ENCODE measurements at regions not wholly inside any gene's neighbourhood (a gene's known extent, or its start where the extent isn't known, plus 50 kb on each side); places are given as distances from the start of the nearest gene placed in this dataset.

- Histone ChIP-seq H3K4me1 (ENCODE audit: insufficient read depth, low read length) (no peaks in the 10 kb centered on the region; the same call in 1 of the 2 replicates), H2AFZ (ENCODE audit: low read length) (no peak overlapping the region), H2BK20ac (ENCODE audit: low read depth, low read length, poor library complexity, severe bottlenecking) (no peak overlapping the region), H3K56ac (ENCODE audit: insufficient read length, low read depth, low read length) (no peak overlapping the region), H2BK5ac (ENCODE audit: insufficient read length, low read length) (no peak overlapping the region), H3K23me2 (ENCODE audit: insufficient read length, low read depth, low read length, poor library complexity, severe bottlenecking) (no peaks in the 10 kb centered on the region), H4K20me1 (ENCODE audit: control insufficient read depth, insufficient read depth, insufficient read length) (no peaks in the 10 kb centered on the region), H3K79me1 (ENCODE audit: insufficient read depth, low read depth, low read length, poor library complexity, severe bottlenecking) (no peaks in the 10 kb centered on the region), H3K27me3 (ENCODE audit: insufficient read depth, low read length) (no peaks in the 10 kb centered on the region), H2BK15ac (ENCODE audit: low read depth, low read length) (no peak overlapping the region), H3K4ac (ENCODE audit: low read depth, low read length) (no peak overlapping the region), H4K91ac (ENCODE audit: insufficient read length, low read depth, low read length) (no peak overlapping the region), H4K8ac (replicated peaks; ENCODE audit: insufficient read length, low read depth, low read length) (no peak overlapping the region), H2BK12ac (ENCODE audit: insufficient read length, low read depth, low read length) (no peak overlapping the region), H2AK5ac (ENCODE audit: insufficient read length, low read length) (no peak overlapping the region), H3T11ph (ENCODE audit: low read length) (no peak overlapping the region), H3K14ac (ENCODE audit: insufficient read depth, low read length) (no peak overlapping the region), H3K27ac (ENCODE audit: insufficient read length, low read depth, low read length) (no peak overlapping the region), H3K18ac (ENCODE audit: insufficient read length, low read depth, low read length) (no peak overlapping the region), H3K23ac (ENCODE audit: insufficient read length, low read depth, low read length) (no peak overlapping the region), H3K79me2 (ENCODE audit: insufficient read depth, low read length) (no peaks in the 10 kb centered on the region), H4K5ac (ENCODE audit: insufficient read length, low read depth, low read length) (no peak overlapping the region), H3K9me3 (ENCODE audit: control insufficient read depth, low read depth, low read length) (no peaks in the 10 kb centered on the region), H2BK120ac (ENCODE audit: low read depth, low read length, poor library complexity, severe bottlenecking) (no peak overlapping the region), H3K9ac (ENCODE audit: extremely low read depth, insufficient read length, low read length) (no peak overlapping the region), H3K4me2 (ENCODE audit: insufficient read depth, insufficient read length, low read length) (no peak overlapping the region)
- TF ChIP-seq CTCF (conservative IDR thresholded peaks at IDR 0.05): no peak
- Mint-ChIP-seq H3K27ac (no peak overlapping the region; a peak in 1 of 7 replicates), H3K4me1 (peaks cover 0 to 10% of the 10 kb centered on the region in 2 experiments; a peak in 2 of 4 replicates), H3K27me3 (ENCODE audit: low read depth) (peaks cover 4% of the 10 kb centered on the region; the same call in 1 of the 2 replicates), H3K9me3 (no peaks in the 10 kb centered on the region; a peak in 1 of 5 replicates), H3K36me3 (ENCODE audit: insufficient read depth in 1 of 3, low read depth in 3 of 3) (no peaks in the 10 kb centered on the region; a peak in 2 of 7 replicates), H3K4me3 (no peak overlapping the region)
- no peak for DNase-seq
- no CpG with 5 or more reads among the region's 14 CpGs for WGBS (ENCODE audit: extremely low coverage, insufficient read length, low lambda C conversion rate)
These were observed 520.0 kb downstream of the GLRX3 start for GRCh38 chr10:130656187-130656575.

All from H9 (cell line).